A673 (cell line): ENCODE measurements at regions not wholly inside any gene's neighbourhood (a gene's known extent, or its start where the extent isn't known, plus 50 kb on each side); places are given as distances from the start of the nearest gene placed in this dataset.

Experiments
- EZH2 ChIP-seq: fragments of 200-600 bp; sonication (generic); IDR thresholded peaks from 2 replicates; pipeline ENCODE4 v1.6.1; 2017; ENCODE audit warnings: borderline replicate concordance, low read depth, mild to moderate bottlenecking, mixed read lengths, antibody characterized with exemption, low read length; ENCODE audit not compliant: poor library complexity, severe bottlenecking
- TF ChIP-seq, protein P1 (sequence below): fragments of 300-800, 200-600 bp; sonication (generic); conservative IDR thresholded peaks from 2 replicates; pipeline ENCODE4 v1.5.1; 2017; ENCODE audit warnings: low read depth, mild to moderate bottlenecking, antibody characterized with exemption, low read length, moderate library complexity, mixed read lengths

DNA sequence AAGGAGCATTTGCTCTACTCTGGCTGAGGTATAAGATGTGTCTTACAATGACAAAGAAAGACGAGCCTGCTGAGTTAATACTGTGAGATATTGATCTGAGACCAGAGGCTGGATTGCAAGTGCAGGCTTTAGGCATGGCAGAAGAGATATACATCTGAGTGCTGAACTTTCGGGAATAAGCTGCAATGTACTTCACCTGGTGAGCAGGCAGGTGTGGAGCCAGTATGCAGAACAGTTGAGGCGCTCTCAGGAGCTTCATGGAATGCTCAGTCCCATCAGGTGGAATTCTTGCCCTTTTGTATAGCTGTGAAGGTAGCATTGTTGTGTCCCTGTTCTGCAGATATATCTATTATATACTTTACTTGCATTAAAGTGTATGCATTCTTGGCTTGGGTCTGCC lies 179.3 kb upstream of the RIMS1 start:
- TF ChIP-seq, protein P1, sequence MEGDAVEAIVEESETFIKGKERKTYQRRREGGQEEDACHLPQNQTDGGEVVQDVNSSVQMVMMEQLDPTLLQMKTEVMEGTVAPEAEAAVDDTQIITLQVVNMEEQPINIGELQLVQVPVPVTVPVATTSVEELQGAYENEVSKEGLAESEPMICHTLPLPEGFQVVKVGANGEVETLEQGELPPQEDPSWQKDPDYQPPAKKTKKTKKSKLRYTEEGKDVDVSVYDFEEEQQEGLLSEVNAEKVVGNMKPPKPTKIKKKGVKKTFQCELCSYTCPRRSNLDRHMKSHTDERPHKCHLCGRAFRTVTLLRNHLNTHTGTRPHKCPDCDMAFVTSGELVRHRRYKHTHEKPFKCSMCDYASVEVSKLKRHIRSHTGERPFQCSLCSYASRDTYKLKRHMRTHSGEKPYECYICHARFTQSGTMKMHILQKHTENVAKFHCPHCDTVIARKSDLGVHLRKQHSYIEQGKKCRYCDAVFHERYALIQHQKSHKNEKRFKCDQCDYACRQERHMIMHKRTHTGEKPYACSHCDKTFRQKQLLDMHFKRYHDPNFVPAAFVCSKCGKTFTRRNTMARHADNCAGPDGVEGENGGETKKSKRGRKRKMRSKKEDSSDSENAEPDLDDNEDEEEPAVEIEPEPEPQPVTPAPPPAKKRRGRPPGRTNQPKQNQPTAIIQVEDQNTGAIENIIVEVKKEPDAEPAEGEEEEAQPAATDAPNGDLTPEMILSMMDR = no peak
- no peak for TF ChIP-seq EZH2
